Spleen (tissue), 11 donors: ENCODE measurements at regions not wholly inside any gene's neighbourhood (a gene's known extent, or its start where the extent isn't known, plus 50 kb on each side); places are given as distances from the start of the nearest gene placed in this dataset.

Experiments used
- DNase-seq: peaks from one replicate; pipeline ENCODE4 v3.0.0-alpha.2; 2020
- H3K27ac ChIP-seq, 8 donors: fragments of 200-600 bp; sonication (generic) in 7 of 8; 1 replicate in 4 of 8; 2 replicates in 4 of 8; pipeline versions ENCODE4 v1.5.0 to v1.8.0; 2016 to 2021; ENCODE audit warnings: inconsistent platforms in 4 of 8, mild to moderate bottlenecking in 4 of 8, moderate library complexity in 1 of 8
- H3K27me3 ChIP-seq, 7 donors: fragments of 200-600 bp; sonication (generic) in 6 of 7; replicated peaks in 1 of 7; 1 replicate in 4 of 7; 2 replicates in 3 of 7; pipeline versions ENCODE4 v1.5.0 to v1.8.0; 2016 to 2021; ENCODE audit warnings: inconsistent platforms in 3 of 7, mild to moderate bottlenecking in 1 of 7
- H3K36me3 ChIP-seq, 6 donors: fragments of 200-600 bp; sonication (generic) in 5 of 6; 1 replicate in 4 of 6; 2 replicates in 2 of 6; pipeline versions ENCODE4 v1.5.0 to v1.8.0; 2016 to 2021; ENCODE audit warnings: inconsistent platforms in 2 of 6
- H3K4me1 ChIP-seq, 6 donors: fragments of 200-600 bp; sonication (generic) in 5 of 6; 1 replicate in 3 of 6; 2 replicates in 3 of 6; pipeline versions ENCODE4 v1.5.0 to v1.8.0; 2016 to 2021; ENCODE audit warnings: inconsistent platforms in 3 of 6
- H3K4me3 ChIP-seq, 8 donors: fragments of 200-600 bp; sonication (generic) in 7 of 8; 1 replicate in 4 of 8; 2 replicates in 4 of 8; pipeline versions ENCODE4 v1.5.0 to v1.8.0; 2016 to 2021; ENCODE audit warnings: inconsistent platforms in 4 of 8, mild to moderate bottlenecking in 4 of 8, moderate library complexity in 2 of 8
- H3K9me3 ChIP-seq, 8 donors: fragments of 200-600 bp; sonication (generic) in 7 of 8; 1 replicate in 4 of 8; 2 replicates in 4 of 8; pipeline versions ENCODE4 v1.5.0 to v1.8.0; 2016 to 2021; ENCODE audit warnings: inconsistent platforms in 4 of 8
- CTCF ChIP-seq, 11 experiments: fragments of 200-600 bp in 7 of 11; fragments of 450-650 bp in 4 of 11; sonication (generic) in 4 of 11; IDR thresholded peaks in 8 of 11; conservative IDR thresholded peaks in 3 of 11; 1 replicate in 7 of 11; 2 replicates in 4 of 11; pipeline versions ENCODE4 v1.4.0 to v1.8.0; 2016 to 2021; ENCODE audit warnings: antibody characterized with exemption in 11 of 11, inconsistent platforms in 4 of 11, mild to moderate bottlenecking in 1 of 11
- POLR2A ChIP-seq, 3 donors: fragments of 450-650 bp; IDR thresholded peaks; one replicate each; pipeline ENCODE4 v1.5.1; 2017; ENCODE audit warnings: antibody characterized with exemption in 3 of 3, mild to moderate bottlenecking in 1 of 3
- POLR2AphosphoS5 ChIP-seq, 3 donors: sonication (generic); formaldehyde crosslinking; IDR thresholded peaks; one replicate each; pipeline ENCODE4 v1.5.1; 2017; ENCODE audit warnings: antibody characterized with exemption in 3 of 3
- WGBS, 5 donors: extraction: QIAGEN DNeasy Blood & Tissue Kit in 3 of 5; methylation state at CpG; one replicate each; pipeline versions ENCODE4 v1.1.5 to v1.1.7; 2013 to 2018; 5-methylcytosine and 5-hydroxymethylcytosine counted together
- intact Hi-C: fragments of 100-400 bp; cut with DNase I; formaldehyde crosslinking; loops from one replicate; pipeline ENCODE4 v1.15.0; 2023; ENCODE audit warnings: low total_unique reads
- donor health status: healthy with polysubstance abuse.
- donor health status: DM: no; HTN: no; CAD: no; lungs with moderate emphysema.
- donor health status: DM: no; HTN: no; CAD: no.
- donor health status: Bipolar disorder and iron deficiency.
- donor health status: healthy.
- donor health status: DM: no; HTN: no; CAD: no.
- donor health status: DM: yes; HTN: yes; CAD: no.

GRCh38 chr4:27096142-27096824 is 235.6 kb downstream of the STIM2 start:
- TF ChIP-seq POLR2A (IDR thresholded peaks at IDR 0.05) (no peak), POLR2AphosphoS5 (IDR thresholded peaks at IDR 0.05) (no peak), CTCF (IDR thresholded peaks at IDR 0.05 in 8 of 11, conservative IDR thresholded peaks at IDR 0.05 in 3 of 11) (no peak)
- H3K27me3 ChIP-seq = peaks cover 0 to 14% (median 0%) of the 10 kb centered on the region in 7 donors
- no peak overlapping the region for H3K27ac ChIP-seq
- H3K4me1 ChIP-seq = no peaks in the 10 kb centered on the region
- H3K9me3 ChIP-seq = no peaks in the 10 kb centered on the region
- no peak overlapping the region for H3K4me3 ChIP-seq
- DNase-seq = no peak
- intact Hi-C loops = no loop called here
- WGBS, 5 donors = 70 to 83% (median 79%) methylated on average over 9 of the region's 9 CpGs
- H3K36me3 ChIP-seq = no peaks in the 10 kb centered on the region

- Histone ChIP-seq H3K4me1 (no peaks in the 10 kb centered on the region), H3K9me3 (no peaks in the 10 kb centered on the region), H3K27me3 (peaks cover 0 to 7% (median 0%) of the 10 kb centered on the region in 7 donors), H3K4me3 (no peak overlapping the region), H3K27ac (no peak overlapping the region), H3K36me3 (no peaks in the 10 kb centered on the region)
- TF ChIP-seq CTCF (IDR thresholded peaks at IDR 0.05 in 8 of 11, conservative IDR thresholded peaks at IDR 0.05 in 3 of 11) (no peak), POLR2AphosphoS5 (IDR thresholded peaks at IDR 0.05) (no peak), POLR2A (IDR thresholded peaks at IDR 0.05) (no peak)
- intact Hi-C loops = no loop called here
- WGBS, 5 donors = 13 to 38% (median 21%) methylated on average over 1 of the region's 1 CpG
- DNase-seq = no peak
Measured at GRCh38 chr4:27098034-27098433, 237.4 kb downstream of the STIM2 start.

- WGBS, 5 donors = 82 to 87% (median 85%) methylated on average over 9 to 10 of the region's 10 CpGs
- Histone ChIP-seq H3K27ac (no peak overlapping the region), H3K4me1 (no peaks in the 10 kb centered on the region), H3K36me3 (no peaks in the 10 kb centered on the region), H3K27me3 (peaks cover 0 to 17% (median 0%) of the 10 kb centered on the region in 7 donors), H3K9me3 (no peaks in the 10 kb centered on the region), H3K4me3 (no peak overlapping the region)
- TF ChIP-seq CTCF (IDR thresholded peaks at IDR 0.05 in 8 of 11, conservative IDR thresholded peaks at IDR 0.05 in 3 of 11) (no peak), POLR2AphosphoS5 (IDR thresholded peaks at IDR 0.05) (no peak), POLR2A (IDR thresholded peaks at IDR 0.05) (no peak)
- no peak for DNase-seq
- intact Hi-C loops = no loop called here
Measured at GRCh38 chr4:27100713-27101112, 240.1 kb downstream of the STIM2 start.

- intact Hi-C loops = no loop called here
- Histone ChIP-seq H3K4me1 (no peaks in the 10 kb centered on the region), H3K27me3 (peaks cover 0 to 17% (median 0%) of the 10 kb centered on the region in 7 donors), H3K4me3 (no peak overlapping the region), H3K36me3 (no peaks in the 10 kb centered on the region), H3K9me3 (no peaks in the 10 kb centered on the region), H3K27ac (no peak overlapping the region)
- no peak for TF ChIP-seq POLR2AphosphoS5 (IDR thresholded peaks at IDR 0.05)
- TF ChIP-seq POLR2A (IDR thresholded peaks at IDR 0.05) = no peak
- TF ChIP-seq CTCF (IDR thresholded peaks at IDR 0.05 in 8 of 11, conservative IDR thresholded peaks at IDR 0.05 in 3 of 11) = no peak
- DNase-seq = no peak
- WGBS, 5 donors = 75 to 80% (median 77%) methylated on average over 12 of the region's 12 CpGs
Measured at GRCh38 chr4:27101126-27101525, 240.5 kb downstream of the STIM2 start.
